HEK293 (cell line): ENCODE measurements at regions not wholly inside any gene's neighbourhood (a gene's known extent, or its start where the extent isn't known, plus 50 kb on each side); places are given as distances from the start of the nearest gene placed in this dataset.

Experiments used
- CTCF ChIA-PET: fragments of 350-600 bp; formaldehyde crosslinking; extraction: SDS; loops from one replicate; lab custom pipeline; 2021; ENCODE audit warnings: antibody characterized with exemption; lab: Yijun Ruan, JAX
- POLR2A ChIA-PET: fragments of 300-600 bp; formaldehyde crosslinking; extraction: SDS; loops from one replicate; lab custom pipeline; 2020; ENCODE audit warnings: antibody characterized with exemption, inconsistent platforms; lab: Yijun Ruan, JAX
- H3K27ac ChIP-seq: fragments of 200-500 bp; sonication (Bioruptor generic); 2 replicates; pipeline ENCODE4 v1.5.1; 2014; ENCODE audit warnings: low read depth, low read length, control low read depth, inconsistent platforms; ENCODE audit errors: extremely low read depth
- H3K36me3 ChIP-seq, 2 experiments: fragments of 200-500 bp in 1 of 2; sonication (Bioruptor generic) in 1 of 2; 1 replicate in 1 of 2; 2 replicates in 1 of 2; pipeline ENCODE4 v1.5.1; 2014 to 2017; ENCODE audit warnings: inconsistent platforms in 2 of 2, low read length in 2 of 2; ENCODE audit not compliant: control insufficient read depth in 2 of 2, insufficient read depth in 1 of 2
- H3K4me1 ChIP-seq: fragments of 200-500 bp; sonication (Bioruptor generic); 2 replicates; pipeline ENCODE4 v1.5.1; 2014; ENCODE audit warnings: mild to moderate bottlenecking, low read length, inconsistent platforms; ENCODE audit not compliant: control insufficient read depth, insufficient read depth
- H3K4me3 ChIP-seq: 2 replicates; pipeline ENCODE4 v1.5.1; 2011; ENCODE audit warnings: low read depth, mild to moderate bottlenecking, control low read depth, low read length, moderate library complexity
- H3K9me3 ChIP-seq: fragments of 200-500 bp; sonication (Bioruptor generic); 2 replicates; pipeline ENCODE4 v1.5.1; 2014; ENCODE audit warnings: low read depth, low read length, inconsistent platforms; ENCODE audit not compliant: control insufficient read depth, insufficient read depth
- BCL11A ChIP-seq: fragments of 450-650 bp; formaldehyde crosslinking; IDR thresholded peaks from 2 replicates; pipeline ENCODE4 v1.5.1; 2016; ENCODE audit warnings: low read depth, missing biosample characterization, missing genetic modification characterization
- SALL2 ChIP-seq: fragments of 450-650 bp; formaldehyde crosslinking; IDR thresholded peaks from 2 replicates; pipeline ENCODE4 v1.5.0; 2017; ENCODE audit warnings: missing biosample characterization, mild to moderate bottlenecking, missing genetic modification characterization, borderline replicate concordance
- ZBTB11 ChIP-seq: fragments of 450-650 bp; formaldehyde crosslinking; conservative IDR thresholded peaks from 2 replicates; pipeline ENCODE4 v1.5.1; 2016; ENCODE audit warnings: low read depth, missing biosample characterization, missing genetic modification characterization
- ZFP3 ChIP-seq: fragments of 450-650 bp; formaldehyde crosslinking; IDR thresholded peaks from 2 replicates; pipeline ENCODE4 v1.5.1; 2016; ENCODE audit warnings: low read depth, missing biosample characterization, missing genetic modification characterization
- ZNF16 ChIP-seq: fragments of 450-650 bp; formaldehyde crosslinking; IDR thresholded peaks from 2 replicates; pipeline ENCODE4 v1.5.1; 2016; ENCODE audit warnings: low read depth, missing biosample characterization, missing genetic modification characterization
- ZNF19 ChIP-seq: fragments of 450-650 bp; formaldehyde crosslinking; IDR thresholded peaks from 2 replicates; pipeline ENCODE4; 2016; ENCODE audit warnings: missing biosample characterization, missing genetic modification characterization, low read depth
- ZNF214 ChIP-seq: fragments of 450-650 bp; formaldehyde crosslinking; IDR thresholded peaks from 2 replicates; pipeline ENCODE4 v1.5.1; 2017; ENCODE audit warnings: missing biosample characterization, mild to moderate bottlenecking, missing genetic modification characterization, borderline replicate concordance
- ZNF292 ChIP-seq: fragments of 450-650 bp; formaldehyde crosslinking; IDR thresholded peaks from 2 replicates; pipeline ENCODE4 v1.5.1; 2016; ENCODE audit warnings: low read depth, missing biosample characterization, missing genetic modification characterization, borderline replicate concordance
- ZNF341 ChIP-seq: fragments of 450-650 bp; formaldehyde crosslinking; IDR thresholded peaks from 2 replicates; pipeline ENCODE4; 2016; ENCODE audit warnings: low read depth, missing biosample characterization, missing genetic modification characterization
- ZNF350 ChIP-seq: fragments of 450-650 bp; formaldehyde crosslinking; IDR thresholded peaks from 2 replicates; pipeline ENCODE4 v1.5.0; 2017; ENCODE audit warnings: missing biosample characterization, mild to moderate bottlenecking, missing genetic modification characterization
- ZNF394 ChIP-seq: fragments of 450-650 bp; formaldehyde crosslinking; IDR thresholded peaks from 2 replicates; pipeline ENCODE4 v1.5.1; 2016; ENCODE audit warnings: missing biosample characterization, missing genetic modification characterization, mild to moderate bottlenecking, moderate library complexity, borderline replicate concordance
- ZNF416 ChIP-seq: fragments of 450-650 bp; formaldehyde crosslinking; IDR thresholded peaks from 2 replicates; pipeline ENCODE4 v1.5.1; 2016; ENCODE audit warnings: missing biosample characterization, missing genetic modification characterization
- ZNF624 ChIP-seq: fragments of 450-650 bp; formaldehyde crosslinking; IDR thresholded peaks from 2 replicates; pipeline ENCODE4 v1.5.1; 2017; ENCODE audit warnings: missing biosample characterization, missing genetic modification characterization
- ZNF629 ChIP-seq: fragments of 450-650 bp; formaldehyde crosslinking; IDR thresholded peaks from 2 replicates; pipeline ENCODE4 v1.5.1; 2017; ENCODE audit warnings: missing biosample characterization, missing genetic modification characterization
- ZSCAN23 ChIP-seq: fragments of 450-650 bp; formaldehyde crosslinking; IDR thresholded peaks from 2 replicates; pipeline ENCODE4 v1.5.1; 2016; ENCODE audit warnings: missing biosample characterization, missing genetic modification characterization
- TF ChIP-seq, protein P1 (sequence below): fragments of 450-650 bp; formaldehyde crosslinking; IDR thresholded peaks from 2 replicates; pipeline ENCODE4 v1.5.1; 2016; ENCODE audit warnings: missing biosample characterization, missing genetic modification characterization
- TF ChIP-seq, protein P2 (sequence below): fragments of 450-650 bp; formaldehyde crosslinking; IDR thresholded peaks from 2 replicates; pipeline ENCODE4 v1.5.1; 2016; ENCODE audit warnings: missing biosample characterization, missing genetic modification characterization
- TF ChIP-seq, protein P3 (sequence below): fragments of 450-650 bp; IDR thresholded peaks from 2 replicates; pipeline ENCODE4 v1.5.1; 2018; ENCODE audit warnings: missing biosample characterization, mild to moderate bottlenecking, missing genetic modification characterization
- TF ChIP-seq, protein P4 (sequence below): fragments of 450-650 bp; formaldehyde crosslinking; IDR thresholded peaks from 2 replicates; pipeline ENCODE4 v1.5.1; 2017; ENCODE audit warnings: missing biosample characterization, missing genetic modification characterization

DNA sequence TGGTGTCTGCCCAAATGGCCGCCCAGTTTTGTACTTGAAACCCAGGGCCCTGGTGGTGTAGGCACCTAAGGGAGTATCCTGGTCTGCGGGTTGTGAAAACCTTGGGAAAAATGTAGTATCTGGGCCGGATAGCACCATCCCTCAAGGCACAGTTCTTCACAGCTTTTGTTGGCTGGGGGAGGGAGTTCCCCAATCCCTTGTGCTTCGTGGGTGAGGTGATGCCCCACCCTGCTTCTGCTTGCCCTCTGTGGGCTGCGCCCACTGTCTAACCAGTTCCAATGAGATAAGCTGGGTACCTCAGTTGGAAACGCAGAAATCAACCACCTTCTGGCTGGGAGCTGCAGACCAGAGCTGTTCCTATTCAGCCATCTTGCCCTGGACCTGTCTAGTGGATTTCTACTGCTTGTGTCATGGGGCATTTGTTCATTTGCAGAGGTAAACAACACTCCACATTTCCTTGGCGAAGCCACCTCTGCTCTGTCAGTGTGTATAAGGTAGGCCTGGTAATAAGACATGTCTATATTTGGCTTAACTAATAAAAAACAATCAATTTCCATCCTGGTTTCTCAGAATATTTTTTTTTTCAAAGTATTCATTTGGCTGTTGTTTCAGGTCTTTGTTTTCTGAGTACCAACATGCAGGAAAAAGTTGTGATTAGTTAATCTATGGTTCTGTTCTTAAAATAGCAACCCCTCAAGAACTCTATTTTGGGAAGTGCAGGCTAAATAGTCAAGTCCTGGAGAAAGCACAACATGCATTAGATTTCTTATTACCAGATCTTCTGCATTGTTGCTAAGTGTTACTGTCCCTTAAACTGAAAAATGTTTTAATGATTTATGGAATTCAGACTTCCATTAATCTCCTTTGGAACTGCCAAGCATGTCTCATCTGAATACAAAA lies 304.3 kb downstream of the ZIC1 start (continued):
- TF ChIP-seq, protein P1, sequence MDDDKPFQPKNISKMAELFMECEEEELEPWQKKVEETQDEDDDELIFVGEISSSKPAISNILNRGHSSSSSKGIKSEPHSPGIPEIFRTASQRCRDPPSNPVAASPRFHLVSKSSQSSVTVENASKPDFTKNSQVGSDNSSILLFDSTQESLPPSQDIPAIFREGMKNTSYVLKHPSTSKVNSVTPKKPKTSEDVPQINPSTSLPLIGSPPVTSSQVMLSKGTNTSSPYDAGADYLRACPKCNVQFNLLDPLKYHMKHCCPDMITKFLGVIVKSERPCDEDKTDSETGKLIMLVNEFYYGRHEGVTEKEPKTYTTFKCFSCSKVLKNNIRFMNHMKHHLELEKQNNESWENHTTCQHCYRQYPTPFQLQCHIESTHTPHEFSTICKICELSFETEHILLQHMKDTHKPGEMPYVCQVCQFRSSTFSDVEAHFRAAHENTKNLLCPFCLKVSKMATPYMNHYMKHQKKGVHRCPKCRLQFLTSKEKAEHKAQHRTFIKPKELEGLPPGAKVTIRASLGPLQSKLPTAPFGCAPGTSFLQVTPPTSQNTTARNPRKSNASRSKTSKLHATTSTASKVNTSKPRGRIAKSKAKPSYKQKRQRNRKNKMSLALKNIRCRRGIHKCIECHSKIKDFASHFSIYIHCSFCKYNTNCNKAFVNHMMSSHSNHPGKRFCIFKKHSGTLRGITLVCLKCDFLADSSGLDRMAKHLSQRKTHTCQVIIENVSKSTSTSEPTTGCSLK = no peak
- TF ChIP-seq ZNF341 (tag by site-specific recombination) = no peak
- TF ChIP-seq ZFP3 (tag by site-specific recombination) = no peak
- TF ChIP-seq, protein P2, sequence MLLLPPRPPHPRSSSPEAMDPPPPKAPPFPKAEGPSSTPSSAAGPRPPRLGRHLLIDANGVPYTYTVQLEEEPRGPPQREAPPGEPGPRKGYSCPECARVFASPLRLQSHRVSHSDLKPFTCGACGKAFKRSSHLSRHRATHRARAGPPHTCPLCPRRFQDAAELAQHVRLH (tag by site-specific recombination) = no peak
- TF ChIP-seq ZNF19 (tag by site-specific recombination) = no peak
- no peak for TF ChIP-seq ZNF16 (tag by site-specific recombination)
- no peak for TF ChIP-seq BCL11A
- TF ChIP-seq ZBTB11 (tag by site-specific recombination) = no peak
- no peak for TF ChIP-seq ZNF624
- no peak for TF ChIP-seq ZSCAN23 (tag by site-specific recombination)
- TF ChIP-seq ZNF350 (tag by site-specific recombination) = no peak
- TF ChIP-seq ZNF629 = no peak

DNA sequence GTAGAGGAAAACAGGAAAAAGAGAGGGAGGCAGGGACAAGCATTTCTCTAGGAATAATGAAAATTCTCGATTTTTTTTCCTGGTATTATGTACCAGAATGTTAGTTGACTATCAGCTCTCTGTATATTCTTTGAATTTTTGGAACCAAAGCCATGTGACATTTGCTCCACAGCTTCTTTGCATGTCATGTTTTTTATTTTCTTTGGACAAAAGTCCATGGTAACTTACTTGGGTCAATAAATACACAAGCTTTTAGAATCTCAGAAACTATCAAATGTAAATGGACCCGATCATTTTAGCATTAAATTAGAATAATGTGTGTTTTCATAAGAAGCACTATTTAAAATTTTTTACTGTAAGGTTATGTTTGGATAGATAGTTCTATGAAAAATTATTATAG lies 320.5 kb downstream of the ZIC1 start:
- Histone ChIP-seq H3K27ac (no peak overlapping the region), H3K36me3 (no peaks in the 10 kb centered on the region), H3K4me1 (peaks cover 9% of the 10 kb centered on the region), H3K9me3 (no peaks in the 10 kb centered on the region), H3K4me3 (no peak overlapping the region)
- POLR2A ChIA-PET = no interaction called here
- CTCF ChIA-PET = no interaction called here
- TF ChIP-seq BCL11A (no peak), ZNF416 (tag by site-specific recombination) (no peak)

GRCh38 chr3:147730284-147730683 lies 321.1 kb downstream of the ZIC1 start:
- Histone ChIP-seq H3K4me1 (peaks cover 9% of the 10 kb centered on the region), H3K36me3 (no peaks in the 10 kb centered on the region), H3K4me3 (no peak overlapping the region), H3K9me3 (no peaks in the 10 kb centered on the region), H3K27ac (no peak overlapping the region)
- ChIA-PET CTCF (interaction anchor here (0.6 kb wide), 1 partner anchor 374 kb away, joined by 4 read pairs; no protein-coding TSS in a partner anchor), POLR2A (no interaction called here)
- TF ChIP-seq, protein P3, sequence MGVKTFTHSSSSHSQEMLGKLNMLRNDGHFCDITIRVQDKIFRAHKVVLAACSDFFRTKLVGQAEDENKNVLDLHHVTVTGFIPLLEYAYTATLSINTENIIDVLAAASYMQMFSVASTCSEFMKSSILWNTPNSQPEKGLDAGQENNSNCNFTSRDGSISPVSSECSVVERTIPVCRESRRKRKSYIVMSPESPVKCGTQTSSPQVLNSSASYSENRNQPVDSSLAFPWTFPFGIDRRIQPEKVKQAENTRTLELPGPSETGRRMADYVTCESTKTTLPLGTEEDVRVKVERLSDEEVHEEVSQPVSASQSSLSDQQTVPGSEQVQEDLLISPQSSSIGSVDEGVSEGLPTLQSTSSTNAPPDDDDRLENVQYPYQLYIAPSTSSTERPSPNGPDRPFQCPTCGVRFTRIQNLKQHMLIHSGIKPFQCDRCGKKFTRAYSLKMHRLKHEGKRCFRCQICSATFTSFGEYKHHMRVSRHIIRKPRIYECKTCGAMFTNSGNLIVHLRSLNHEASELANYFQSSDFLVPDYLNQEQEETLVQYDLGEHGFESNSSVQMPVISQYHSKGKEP = no peak
- TF ChIP-seq ZNF292 (tag by site-specific recombination) (no peak), SALL2 (tag by site-specific recombination) (no peak), ZNF394 (no peak), ZNF214 (tag by site-specific recombination) (no peak)
- TF ChIP-seq, protein P4, sequence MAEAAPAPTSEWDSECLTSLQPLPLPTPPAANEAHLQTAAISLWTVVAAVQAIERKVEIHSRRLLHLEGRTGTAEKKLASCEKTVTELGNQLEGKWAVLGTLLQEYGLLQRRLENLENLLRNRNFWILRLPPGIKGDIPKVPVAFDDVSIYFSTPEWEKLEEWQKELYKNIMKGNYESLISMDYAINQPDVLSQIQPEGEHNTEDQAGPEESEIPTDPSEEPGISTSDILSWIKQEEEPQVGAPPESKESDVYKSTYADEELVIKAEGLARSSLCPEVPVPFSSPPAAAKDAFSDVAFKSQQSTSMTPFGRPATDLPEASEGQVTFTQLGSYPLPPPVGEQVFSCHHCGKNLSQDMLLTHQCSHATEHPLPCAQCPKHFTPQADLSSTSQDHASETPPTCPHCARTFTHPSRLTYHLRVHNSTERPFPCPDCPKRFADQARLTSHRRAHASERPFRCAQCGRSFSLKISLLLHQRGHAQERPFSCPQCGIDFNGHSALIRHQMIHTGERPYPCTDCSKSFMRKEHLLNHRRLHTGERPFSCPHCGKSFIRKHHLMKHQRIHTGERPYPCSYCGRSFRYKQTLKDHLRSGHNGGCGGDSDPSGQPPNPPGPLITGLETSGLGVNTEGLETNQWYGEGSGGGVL (tag by site-specific recombination) = no peak
